Mesothelial cell of epicardium (in vitro differentiated cells): ENCODE measurements at regions not wholly inside any gene's neighbourhood (a gene's known extent, or its start where the extent isn't known, plus 50 kb on each side); places are given as distances from the start of the nearest gene placed in this dataset.

Source experiments
- DNase-seq, 2 experiments: peaks; one replicate each; pipeline ENCODE4 v3.0.0; 2021; ENCODE audit warnings: low spot score in 2 of 2; ENCODE audit not compliant: unreplicated experiment in 2 of 2
- H3K27ac Mint-ChIP-seq: 2 replicates; pipeline ENCODE4 v1.8.0; 2021; ENCODE audit warnings: mixed read lengths
- H3K27me3 Mint-ChIP-seq: 2 replicates; pipeline ENCODE4 v1.8.0; 2021; ENCODE audit warnings: low read depth, mixed read lengths
- H3K36me3 Mint-ChIP-seq: 2 replicates; pipeline ENCODE4 v1.8.0; 2021; ENCODE audit warnings: mixed read lengths
- H3K4me1 Mint-ChIP-seq: 2 replicates; pipeline ENCODE4 v1.8.0; 2021; ENCODE audit warnings: mixed read lengths
- H3K4me3 Mint-ChIP-seq: 2 replicates; pipeline ENCODE4 v1.8.0; 2021; ENCODE audit warnings: mild to moderate bottlenecking, moderate library complexity, mixed read lengths
- H3K9me3 Mint-ChIP-seq: 2 replicates; pipeline ENCODE4 v1.8.0; 2021; ENCODE audit warnings: mixed read lengths
- CTCF ChIP-seq: fragments of 200-600 bp; sonication (generic); IDR thresholded peaks from one replicate; pipeline ENCODE4 v1.5.0; 2021; ENCODE audit warnings: antibody characterized with exemption; ENCODE audit not compliant: unreplicated experiment

- no peak for TF ChIP-seq CTCF
- DNase-seq = no peak
- Mint-ChIP-seq H3K9me3 (peaks cover 22% of the 10 kb centered on the region), H3K27ac (no peak overlapping the region), H3K27me3 (no peaks in the 10 kb centered on the region), H3K4me1 (no peaks in the 10 kb centered on the region), H3K4me3 (no peak overlapping the region), H3K36me3 (peaks cover 11% of the 10 kb centered on the region)
Observed at GRCh38 chr2:19185086-19185485, 173.3 kb downstream of the OSR1 start.

- H3K4me3 Mint-ChIP-seq = no peak overlapping the region
- DNase-seq = no peak
- no peaks in the 10 kb centered on the region for H3K27me3 Mint-ChIP-seq
- peaks cover 6% of the 10 kb centered on the region for H3K4me1 Mint-ChIP-seq
- H3K36me3 Mint-ChIP-seq = peaks cover 11% of the 10 kb centered on the region
- H3K9me3 Mint-ChIP-seq = peaks cover 26% of the 10 kb centered on the region
- H3K27ac Mint-ChIP-seq = no peak overlapping the region
- no peak for TF ChIP-seq CTCF
Observed at GRCh38 chr2:19178175-19178574, 180.2 kb downstream of the OSR1 start.

- H3K27me3 Mint-ChIP-seq = no peaks in the 10 kb centered on the region
- TF ChIP-seq CTCF = no peak
- no peak for DNase-seq
- H3K4me1 Mint-ChIP-seq = peaks cover 6% of the 10 kb centered on the region
- H3K27ac Mint-ChIP-seq = no peak overlapping the region
- H3K36me3 Mint-ChIP-seq = peaks cover 11% of the 10 kb centered on the region
- H3K4me3 Mint-ChIP-seq = no peak overlapping the region
- peaks cover 20% of the 10 kb centered on the region for H3K9me3 Mint-ChIP-seq
Observed at GRCh38 chr2:19176977-19177376, 181.4 kb downstream of the OSR1 start.

GRCh38 chr2:19176172-19176852 lies 182.1 kb downstream of the OSR1 start:
- Mint-ChIP-seq H3K9me3 (peaks cover 19% of the 10 kb centered on the region), H3K36me3 (peaks cover 11% of the 10 kb centered on the region), H3K4me3 (no peak overlapping the region), H3K27me3 (no peaks in the 10 kb centered on the region), H3K27ac (no peak overlapping the region), H3K4me1 (peaks cover 6% of the 10 kb centered on the region)
- no peak for DNase-seq
- no peak for TF ChIP-seq CTCF

GRCh38 chr2:19174176-19174575 lies 184.2 kb downstream of the OSR1 start:
- no peak overlapping the region for H3K27ac Mint-ChIP-seq
- H3K9me3 Mint-ChIP-seq = peaks cover 12% of the 10 kb centered on the region
- no peak for TF ChIP-seq CTCF
- no peaks in the 10 kb centered on the region for H3K36me3 Mint-ChIP-seq
- no peak overlapping the region for H3K4me3 Mint-ChIP-seq
- no peak for DNase-seq
- no peaks in the 10 kb centered on the region for H3K27me3 Mint-ChIP-seq
- peaks cover 6% of the 10 kb centered on the region for H3K4me1 Mint-ChIP-seq

GRCh38 chr2:19171409-19171808 lies 187.0 kb downstream of the OSR1 start:
- no peak for DNase-seq
- Mint-ChIP-seq H3K27ac (no peak overlapping the region), H3K4me1 (no peaks in the 10 kb centered on the region), H3K9me3 (peaks cover 12% of the 10 kb centered on the region), H3K36me3 (peaks cover 1% of the 10 kb centered on the region), H3K27me3 (no peaks in the 10 kb centered on the region), H3K4me3 (no peak overlapping the region)
- TF ChIP-seq CTCF = no peak
